Trophoblast cell (in vitro differentiated cells and primary cell): ENCODE measurements at regions not wholly inside any gene's neighbourhood (a gene's known extent, or its start where the extent isn't known, plus 50 kb on each side); places are given as distances from the start of the nearest gene placed in this dataset.

ENCODE experiments used
- DNase-seq, 2 donors: peaks; one replicate each; pipeline ENCODE4 v3.0.0-alpha.2; 2016
- H2AFZ ChIP-seq: 2 replicates; pipeline ENCODE4 v1.6.1; 2013; ENCODE audit warnings: low read length, moderate library complexity, mild to moderate bottlenecking; ENCODE audit not compliant: insufficient read depth, poor library complexity
- H2AK5ac ChIP-seq: 2 replicates; pipeline ENCODE4 v1.6.1; 2013; ENCODE audit warnings: mild to moderate bottlenecking, low read length
- H2BK120ac ChIP-seq: 2 replicates; pipeline ENCODE4 v1.6.1; 2013; ENCODE audit warnings: low read length, mild to moderate bottlenecking, moderate library complexity; ENCODE audit not compliant: insufficient read depth, poor library complexity
- H2BK12ac ChIP-seq: 2 replicates; pipeline ENCODE4 v1.6.1; 2013; ENCODE audit warnings: mild to moderate bottlenecking, low read length, moderate library complexity
- H2BK5ac ChIP-seq: 2 replicates; pipeline ENCODE4 v1.6.1; 2013; ENCODE audit warnings: low read length, low read depth, moderate library complexity, mild to moderate bottlenecking; ENCODE audit not compliant: poor library complexity
- H3K14ac ChIP-seq: 2 replicates; pipeline ENCODE4 v1.6.1; 2013; ENCODE audit warnings: mild to moderate bottlenecking, low read length
- H3K18ac ChIP-seq: 2 replicates; pipeline ENCODE4 v1.6.1; 2013; ENCODE audit warnings: mild to moderate bottlenecking, low read length
- H3K23ac ChIP-seq: 2 replicates; pipeline ENCODE4 v1.6.1; 2013; ENCODE audit warnings: low read length
- H3K27ac ChIP-seq: 2 replicates; pipeline ENCODE4 v1.5.1; 2013; ENCODE audit warnings: low read depth, mild to moderate bottlenecking, inconsistent platforms, low read length, moderate library complexity
- H3K27me3 ChIP-seq: 2 replicates; pipeline ENCODE4 v1.6.1; 2013; ENCODE audit warnings: inconsistent platforms, mild to moderate bottlenecking, low read length, moderate library complexity; ENCODE audit not compliant: insufficient read depth
- H3K36me3 ChIP-seq, 2 experiments: 1 replicate in 1 of 2; 2 replicates in 1 of 2; pipeline ENCODE4 v1.6.1; 2013; ENCODE audit warnings: low read length in 2 of 2, mild to moderate bottlenecking in 2 of 2, moderate library complexity in 1 of 2; ENCODE audit not compliant: insufficient read depth in 2 of 2, control insufficient read depth in 1 of 2
- H3K4ac ChIP-seq: 2 replicates; pipeline ENCODE4 v1.6.1; 2013; ENCODE audit warnings: low read depth, mild to moderate bottlenecking, low read length, moderate library complexity
- H3K4me1 ChIP-seq, 2 experiments: 1 replicate in 1 of 2; 2 replicates in 1 of 2; pipeline ENCODE4 v1.6.1; 2013; ENCODE audit warnings: low read length in 2 of 2, mild to moderate bottlenecking in 2 of 2, moderate library complexity in 1 of 2; ENCODE audit not compliant: insufficient read depth in 2 of 2, control insufficient read depth in 1 of 2
- H3K4me2 ChIP-seq: 2 replicates; pipeline ENCODE4 v1.6.1; 2013; ENCODE audit warnings: inconsistent platforms, mild to moderate bottlenecking, low read length, moderate library complexity
- H3K4me3 ChIP-seq: 2 replicates; pipeline ENCODE4 v1.5.1; 2013; ENCODE audit warnings: mild to moderate bottlenecking, low read depth, low read length, inconsistent platforms
- H3K79me1 ChIP-seq: one replicate; pipeline ENCODE4 v1.6.1; 2013; ENCODE audit warnings: low read length
- H3K79me2 ChIP-seq: 2 replicates; pipeline ENCODE4 v1.6.1; 2013; ENCODE audit warnings: low read length, mild to moderate bottlenecking; ENCODE audit not compliant: control insufficient read depth, insufficient read depth, poor library complexity
- H3K9ac ChIP-seq: 2 replicates; pipeline ENCODE4 v1.6.1; 2013; ENCODE audit warnings: mild to moderate bottlenecking, low read length
- H3K9me3 ChIP-seq: 2 replicates; pipeline ENCODE4 v1.6.1; 2013; ENCODE audit warnings: low read depth, mild to moderate bottlenecking, control low read depth, inconsistent platforms, low read length; ENCODE audit not compliant: insufficient read depth
- H4K12ac ChIP-seq: 2 replicates; pipeline ENCODE4 v1.6.1; 2013; ENCODE audit warnings: low read depth, mild to moderate bottlenecking, low read length, moderate library complexity
- H4K8ac ChIP-seq: 2 replicates; pipeline ENCODE4 v1.6.1; 2013; ENCODE audit warnings: low read depth, mild to moderate bottlenecking, low read length, moderate library complexity
- H4K91ac ChIP-seq: one replicate; pipeline ENCODE4 v1.6.1; 2013; ENCODE audit warnings: low read depth, mild to moderate bottlenecking, low read length, moderate library complexity
- WGBS: extraction: QIAGEN DNeasy Blood & Tissue Kit; methylation state at CpG from one replicate; pipeline ENCODE4 v1.1.7; 2013; ENCODE audit warnings: missing lambda C conversion rate; ENCODE audit not compliant: insufficient read length, insufficient coverage; ENCODE audit errors: extremely low coverage; 5-methylcytosine and 5-hydroxymethylcytosine counted together

DNA sequence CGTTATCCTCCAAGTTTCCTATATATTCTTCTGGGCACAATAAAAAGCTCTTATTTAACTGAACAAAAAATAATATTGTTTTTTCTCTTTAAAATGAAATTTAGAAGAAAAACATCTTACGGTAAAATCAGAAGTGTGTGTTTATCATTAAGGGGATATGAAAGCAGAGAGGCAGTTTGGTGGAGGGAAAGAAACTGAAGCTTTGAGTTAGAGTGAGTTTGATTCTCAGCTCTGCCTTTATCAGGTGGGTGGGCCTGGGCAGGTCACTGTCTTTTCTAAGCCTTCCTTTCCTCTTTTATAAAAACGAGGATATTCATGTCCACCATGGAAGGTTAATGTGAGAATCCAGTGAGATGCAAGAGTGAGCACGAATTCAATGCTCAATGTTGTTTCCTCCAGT, 379.8 kb upstream of the CNR1 start:
- Histone ChIP-seq H3K4me3 (no peak overlapping the region), H3K14ac (no peak overlapping the region), H3K4me2 (no peak overlapping the region), H2AK5ac (no peak overlapping the region), H3K4me1 (no peaks in the 10 kb centered on the region), H3K79me2 (no peaks in the 10 kb centered on the region), H3K23ac (no peak overlapping the region), H2BK12ac (no peak overlapping the region), H4K12ac (no peak overlapping the region), H4K8ac (no peak overlapping the region), H3K36me3 (no peaks in the 10 kb centered on the region), H2BK5ac (no peak overlapping the region), H3K9me3 (peaks cover 1% of the 10 kb centered on the region), H3K18ac (no peak overlapping the region), H3K9ac (no peak overlapping the region), H3K27ac (no peak overlapping the region), H3K27me3 (no peaks in the 10 kb centered on the region), H2AFZ (no peak overlapping the region), H3K4ac (no peak overlapping the region), H4K91ac (no peak overlapping the region), H3K79me1 (no peaks in the 10 kb centered on the region), H2BK120ac (no peak overlapping the region)
- no peak for DNase-seq
- WGBS = no CpG with 5 or more reads among the region's 4 CpGs

DNA sequence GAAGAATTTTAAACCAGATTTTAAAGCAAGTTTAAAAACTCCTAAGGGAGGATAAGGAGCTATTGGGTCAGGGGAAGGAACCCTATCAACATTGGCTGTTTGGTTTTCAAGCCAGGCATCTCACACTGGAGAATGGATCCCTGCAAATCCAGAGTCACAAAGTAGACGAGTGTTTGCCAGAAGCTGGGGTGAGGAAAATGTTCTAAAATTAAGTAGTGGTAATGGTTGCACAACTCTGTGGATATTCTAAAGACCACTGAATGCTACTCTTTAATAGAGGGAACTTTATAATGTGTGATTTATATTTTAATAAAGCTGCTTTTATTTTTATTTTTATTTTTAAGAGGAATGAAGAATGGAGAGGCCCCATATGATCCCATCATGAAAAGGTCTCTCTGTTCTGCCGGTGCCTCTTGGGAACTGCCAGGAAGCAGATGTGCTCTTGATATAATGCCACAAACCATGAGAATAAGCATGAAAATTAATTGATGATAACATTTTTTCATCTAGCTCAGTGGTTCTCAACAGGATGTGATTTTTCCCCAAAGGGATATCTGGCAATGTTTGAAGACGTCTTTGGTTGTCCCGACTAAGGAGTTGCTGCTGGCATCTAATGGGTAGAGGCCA, 379.0 kb upstream of the CNR1 start:
- no peak overlapping the region for H3K27ac ChIP-seq
- no peak overlapping the region for H3K23ac ChIP-seq
- H4K8ac ChIP-seq = no peak overlapping the region
- H3K14ac ChIP-seq = no peak overlapping the region
- WGBS = no CpG with 5 or more reads among the region's 4 CpGs
- no peaks in the 10 kb centered on the region for H3K4me1 ChIP-seq
- no peak overlapping the region for H2AFZ ChIP-seq
- H3K9me3 ChIP-seq = peaks cover 1% of the 10 kb centered on the region
- no peak overlapping the region for H2BK120ac ChIP-seq
- H3K4me2 ChIP-seq = no peak overlapping the region
- DNase-seq = no peak
- H3K4ac ChIP-seq = no peak overlapping the region
- H3K9ac ChIP-seq = no peak overlapping the region
- H4K12ac ChIP-seq = no peak overlapping the region
- no peaks in the 10 kb centered on the region for H3K27me3 ChIP-seq
- no peak overlapping the region for H3K4me3 ChIP-seq
- H3K18ac ChIP-seq = no peak overlapping the region
- no peaks in the 10 kb centered on the region for H3K79me2 ChIP-seq
- no peaks in the 10 kb centered on the region for H3K79me1 ChIP-seq
- H4K91ac ChIP-seq = no peak overlapping the region
- no peaks in the 10 kb centered on the region for H3K36me3 ChIP-seq
- no peak overlapping the region for H2BK5ac ChIP-seq
- H2BK12ac ChIP-seq = no peak overlapping the region
- no peak overlapping the region for H2AK5ac ChIP-seq

DNA sequence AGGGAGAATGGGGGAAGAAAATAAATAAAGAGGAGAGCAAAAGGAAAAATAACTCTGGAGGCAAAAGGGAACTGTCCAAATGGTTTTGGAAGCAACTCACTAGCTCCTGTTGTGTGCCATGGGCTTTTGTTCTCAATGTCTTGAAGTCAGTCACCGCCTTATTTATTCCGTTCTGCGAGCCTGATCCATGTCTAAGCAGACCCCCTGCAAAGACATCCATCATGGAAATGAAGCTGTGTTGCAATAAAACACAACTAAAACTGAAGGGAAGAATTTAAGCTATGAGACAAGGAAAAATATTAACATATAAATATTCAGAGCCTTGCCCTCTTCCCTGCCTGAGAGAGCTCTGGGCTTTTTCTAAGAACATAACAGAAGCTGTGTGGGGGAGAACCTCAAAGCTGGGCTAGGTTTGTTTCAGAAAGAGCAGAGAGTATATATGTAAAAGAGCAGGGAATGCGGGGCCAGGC, 373.2 kb upstream of the CNR1 start:
- Histone ChIP-seq H3K4me2 (no peak overlapping the region), H2BK12ac (no peak overlapping the region), H3K27ac (no peak overlapping the region), H3K79me2 (no peaks in the 10 kb centered on the region), H2AFZ (no peak overlapping the region), H3K9me3 (no peaks in the 10 kb centered on the region), H3K9ac (no peak overlapping the region), H2BK120ac (no peak overlapping the region), H3K23ac (no peak overlapping the region), H3K14ac (no peak overlapping the region), H2BK5ac (no peak overlapping the region), H3K79me1 (no peaks in the 10 kb centered on the region), H4K8ac (no peak overlapping the region), H3K18ac (no peak overlapping the region), H3K36me3 (no peaks in the 10 kb centered on the region), H3K4me1 (no peaks in the 10 kb centered on the region), H4K12ac (no peak overlapping the region), H3K4ac (no peak overlapping the region), H3K4me3 (no peak overlapping the region), H3K27me3 (no peaks in the 10 kb centered on the region), H2AK5ac (no peak overlapping the region), H4K91ac (no peak overlapping the region)
- WGBS = no CpG with 5 or more reads among the region's 4 CpGs
- no peak for DNase-seq

DNA sequence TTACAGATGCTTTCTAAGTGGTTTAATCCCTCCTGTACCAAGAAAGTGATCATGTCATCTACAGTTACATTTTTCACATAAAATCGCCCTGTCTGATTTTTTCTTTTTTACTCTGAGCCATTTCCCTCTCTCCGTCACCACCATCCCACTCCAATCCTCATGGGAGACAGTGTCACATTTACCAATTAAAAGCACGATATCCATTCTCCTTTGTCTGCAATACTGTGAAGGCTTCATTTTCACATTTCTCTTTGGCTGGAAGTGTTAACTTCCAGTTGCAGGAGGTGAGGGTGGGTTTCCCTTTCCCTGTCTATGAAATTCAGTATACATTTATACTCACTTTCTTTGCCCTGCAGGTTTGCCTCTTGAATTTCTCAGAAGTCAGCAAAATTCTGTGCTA, 372.7 kb upstream of the CNR1 start:
- Histone ChIP-seq H3K79me1 (no peaks in the 10 kb centered on the region), H4K91ac (no peak overlapping the region), H3K27me3 (no peaks in the 10 kb centered on the region), H3K14ac (no peak overlapping the region), H3K79me2 (no peaks in the 10 kb centered on the region), H2BK5ac (no peak overlapping the region), H3K4me2 (no peak overlapping the region), H4K12ac (no peak overlapping the region), H3K4ac (no peak overlapping the region), H2BK12ac (no peak overlapping the region), H3K4me1 (no peaks in the 10 kb centered on the region), H3K9me3 (no peaks in the 10 kb centered on the region), H3K36me3 (no peaks in the 10 kb centered on the region), H3K4me3 (no peak overlapping the region), H3K23ac (no peak overlapping the region), H2AFZ (no peak overlapping the region), H3K9ac (no peak overlapping the region), H4K8ac (no peak overlapping the region), H3K27ac (no peak overlapping the region), H2AK5ac (no peak overlapping the region), H3K18ac (no peak overlapping the region), H2BK120ac (no peak overlapping the region)
- WGBS = no CpG with 5 or more reads among the region's 3 CpGs
- no peak for DNase-seq
